H1 (cell line): ENCODE measurements at regions not wholly inside any gene's neighbourhood (a gene's known extent, or its start where the extent isn't known, plus 50 kb on each side); places are given as distances from the start of the nearest gene placed in this dataset.

Source experiments
- CHD2 ChIP-seq: IDR thresholded peaks from 2 replicates; pipeline ENCODE4 v1.6.1; 2012; ENCODE audit warnings: low read length, improper control_type of control experiment
- POLR2A ChIP-seq, 2 experiments: IDR thresholded peaks; 1 replicate in 1 of 2; 2 replicates in 1 of 2; pipeline ENCODE4 v1.6.1; 2011; ENCODE audit warnings: low read depth in 2 of 2, low read length in 2 of 2, mild to moderate bottlenecking in 2 of 2; ENCODE audit errors: control extremely low read depth in 1 of 2
- SP1 ChIP-seq: IDR thresholded peaks from 2 replicates; pipeline ENCODE4 v1.6.1; 2011; ENCODE audit warnings: low read depth, low read length
- TAF1 ChIP-seq: IDR thresholded peaks from 2 replicates; pipeline ENCODE4 v1.6.1; 2011; ENCODE audit warnings: mild to moderate bottlenecking, low read depth, low read length
- TF ChIP-seq, protein P1 (sequence below), 3 experiments: IDR thresholded peaks; 1 replicate in 2 of 3; 2 replicates in 1 of 3; pipeline versions ENCODE4 v1.5.1 to v1.6.1; 2011; ENCODE audit warnings: low read length in 3 of 3, mild to moderate bottlenecking in 3 of 3, inconsistent platforms in 2 of 3, low read depth in 1 of 3, moderate library complexity in 1 of 3; ENCODE audit not compliant: insufficient read depth in 1 of 3; ENCODE audit errors: control extremely low read depth in 1 of 3
- TF ChIP-seq, protein P2 (sequence below): IDR thresholded peaks from 2 replicates; pipeline ENCODE4 v1.6.1; 2012; ENCODE audit warnings: inconsistent platforms

DNA sequence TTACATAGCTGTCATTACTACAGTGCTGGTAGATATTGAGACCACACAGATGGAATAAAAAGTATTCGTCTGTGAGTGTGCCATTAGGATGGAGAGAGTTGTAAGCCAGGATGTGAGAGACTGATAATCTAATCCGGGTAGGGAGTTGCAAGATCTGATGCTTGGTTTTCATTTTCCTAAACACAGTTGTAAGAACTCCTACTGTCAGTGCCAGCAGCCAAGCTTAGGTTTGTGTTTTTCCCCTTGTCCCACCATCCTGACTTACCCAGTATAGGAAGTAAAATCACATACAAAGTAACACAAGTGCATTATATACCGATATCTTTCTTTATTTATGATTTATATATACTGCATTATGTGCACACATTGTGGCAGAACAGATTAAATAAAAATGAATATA, 726.4 kb upstream of the PCDH20 start:
- TF ChIP-seq CHD2, result no peak
- TF ChIP-seq POLR2A (IDR thresholded peaks at IDR 0.05; ENCODE audit: control extremely low read depth in 1 of 2, low read depth in 2 of 2, low read length in 2 of 2), result no peak
- TF ChIP-seq, protein P1, sequence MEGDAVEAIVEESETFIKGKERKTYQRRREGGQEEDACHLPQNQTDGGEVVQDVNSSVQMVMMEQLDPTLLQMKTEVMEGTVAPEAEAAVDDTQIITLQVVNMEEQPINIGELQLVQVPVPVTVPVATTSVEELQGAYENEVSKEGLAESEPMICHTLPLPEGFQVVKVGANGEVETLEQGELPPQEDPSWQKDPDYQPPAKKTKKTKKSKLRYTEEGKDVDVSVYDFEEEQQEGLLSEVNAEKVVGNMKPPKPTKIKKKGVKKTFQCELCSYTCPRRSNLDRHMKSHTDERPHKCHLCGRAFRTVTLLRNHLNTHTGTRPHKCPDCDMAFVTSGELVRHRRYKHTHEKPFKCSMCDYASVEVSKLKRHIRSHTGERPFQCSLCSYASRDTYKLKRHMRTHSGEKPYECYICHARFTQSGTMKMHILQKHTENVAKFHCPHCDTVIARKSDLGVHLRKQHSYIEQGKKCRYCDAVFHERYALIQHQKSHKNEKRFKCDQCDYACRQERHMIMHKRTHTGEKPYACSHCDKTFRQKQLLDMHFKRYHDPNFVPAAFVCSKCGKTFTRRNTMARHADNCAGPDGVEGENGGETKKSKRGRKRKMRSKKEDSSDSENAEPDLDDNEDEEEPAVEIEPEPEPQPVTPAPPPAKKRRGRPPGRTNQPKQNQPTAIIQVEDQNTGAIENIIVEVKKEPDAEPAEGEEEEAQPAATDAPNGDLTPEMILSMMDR (IDR thresholded peaks at IDR 0.05; ENCODE audit: control extremely low read depth in 1 of 3, insufficient read depth in 1 of 3, low read depth in 1 of 3, low read length in 3 of 3), result no peak
- TF ChIP-seq TAF1, result no peak
- TF ChIP-seq SP1, result no peak
- TF ChIP-seq, protein P2, sequence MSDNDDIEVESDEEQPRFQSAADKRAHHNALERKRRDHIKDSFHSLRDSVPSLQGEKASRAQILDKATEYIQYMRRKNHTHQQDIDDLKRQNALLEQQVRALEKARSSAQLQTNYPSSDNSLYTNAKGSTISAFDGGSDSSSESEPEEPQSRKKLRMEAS, result no peak
